NCI-H1694 (cell line): ENCODE measurements at regions not wholly inside any gene's neighbourhood (a gene's known extent, or its start where the extent isn't known, plus 50 kb on each side); places are given as distances from the start of the nearest gene placed in this dataset.

ENCODE experiments used
- DNase-seq: peaks from one replicate; lab custom pipeline; 2025; lab: John Stamatoyannopoulos, UW

GRCh38 chr9:14395317-14396082 is 81.6 kb upstream of the NFIB start:
- DNase-seq = peak; percentile 90

GRCh38 chr9:14393418-14393817 is 79.5 kb upstream of the NFIB start:
- no peak for DNase-seq

GRCh38 chr9:14391620-14392019 is 77.7 kb upstream of the NFIB start:
- DNase-seq = no peak

GRCh38 chr9:14389657-14390056 is 75.7 kb upstream of the NFIB start:
- no peak for DNase-seq

GRCh38 chr9:14389146-14389545 is 75.2 kb upstream of the NFIB start:
- no peak for DNase-seq

- DNase-seq = no peak
Observed at GRCh38 chr9:14383773-14384172, 69.8 kb upstream of the NFIB start.

GRCh38 chr9:14383294-14383693 is 69.4 kb upstream of the NFIB start:
- peak; percentile 24 for DNase-seq

GRCh38 chr9:14380061-14380836 is 66.3 kb upstream of the NFIB start:
- DNase-seq = no peak

- no peak for DNase-seq
Observed at GRCh38 chr9:14379280-14379679, 65.3 kb upstream of the NFIB start.

- no peak for DNase-seq
Observed at GRCh38 chr9:14373706-14374105, 59.8 kb upstream of the NFIB start.

- no peak for DNase-seq
Observed at GRCh38 chr9:14373336-14373666, 59.4 kb upstream of the NFIB start.

- no peak for DNase-seq
Observed at GRCh38 chr9:14372437-14373335, 58.7 kb upstream of the NFIB start.

- DNase-seq = no peak
Observed at GRCh38 chr9:14369011-14369410, 55.1 kb upstream of the NFIB start.

- no peak for DNase-seq
Observed at GRCh38 chr9:14366076-14366475, 52.1 kb upstream of the NFIB start.

GRCh38 chr9:14365670-14366069 is 51.7 kb upstream of the NFIB start:
- DNase-seq = no peak
